Body of pancreas (tissue), 4 donors: ENCODE measurements at regions not wholly inside any gene's neighbourhood (a gene's known extent, or its start where the extent isn't known, plus 50 kb on each side); places are given as distances from the start of the nearest gene placed in this dataset.

Experiments
- POLR2A ChIP-seq, 3 donors: fragments of 450-650 bp; IDR thresholded peaks; one replicate each; pipeline ENCODE4 v1.6.1; 2016; ENCODE audit warnings: antibody characterized with exemption in 3 of 3, mild to moderate bottlenecking in 2 of 3
- TF ChIP-seq, protein P1 (sequence below), 7 experiments: fragments of 450-650 bp in 4 of 7; fragments of 200-600 bp in 3 of 7; sonication (generic) in 3 of 7; IDR thresholded peaks; one replicate each; pipeline ENCODE4 v1.5.1; 2016 to 2019; ENCODE audit warnings: antibody characterized with exemption in 7 of 7

DNA sequence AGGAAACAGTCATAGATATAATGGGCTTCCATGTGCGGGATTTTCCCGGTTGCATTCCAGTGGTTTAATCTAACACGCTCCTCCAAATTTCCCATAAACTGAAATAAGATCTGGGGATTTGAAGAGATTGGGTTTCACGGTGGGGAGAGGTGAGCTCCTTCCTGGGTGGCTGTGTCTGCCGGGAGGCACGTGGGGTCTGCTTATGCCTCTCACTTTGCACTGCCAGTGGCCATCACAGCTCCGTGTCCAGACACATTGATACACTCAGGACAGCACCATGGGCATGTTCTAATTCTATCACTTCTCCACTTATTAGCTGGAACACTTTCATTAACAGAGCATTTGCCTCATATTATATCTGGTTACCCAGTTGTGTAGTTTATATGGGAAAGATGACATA lies 73.4 kb downstream of the SOX1 start:
- TF ChIP-seq, protein P1, sequence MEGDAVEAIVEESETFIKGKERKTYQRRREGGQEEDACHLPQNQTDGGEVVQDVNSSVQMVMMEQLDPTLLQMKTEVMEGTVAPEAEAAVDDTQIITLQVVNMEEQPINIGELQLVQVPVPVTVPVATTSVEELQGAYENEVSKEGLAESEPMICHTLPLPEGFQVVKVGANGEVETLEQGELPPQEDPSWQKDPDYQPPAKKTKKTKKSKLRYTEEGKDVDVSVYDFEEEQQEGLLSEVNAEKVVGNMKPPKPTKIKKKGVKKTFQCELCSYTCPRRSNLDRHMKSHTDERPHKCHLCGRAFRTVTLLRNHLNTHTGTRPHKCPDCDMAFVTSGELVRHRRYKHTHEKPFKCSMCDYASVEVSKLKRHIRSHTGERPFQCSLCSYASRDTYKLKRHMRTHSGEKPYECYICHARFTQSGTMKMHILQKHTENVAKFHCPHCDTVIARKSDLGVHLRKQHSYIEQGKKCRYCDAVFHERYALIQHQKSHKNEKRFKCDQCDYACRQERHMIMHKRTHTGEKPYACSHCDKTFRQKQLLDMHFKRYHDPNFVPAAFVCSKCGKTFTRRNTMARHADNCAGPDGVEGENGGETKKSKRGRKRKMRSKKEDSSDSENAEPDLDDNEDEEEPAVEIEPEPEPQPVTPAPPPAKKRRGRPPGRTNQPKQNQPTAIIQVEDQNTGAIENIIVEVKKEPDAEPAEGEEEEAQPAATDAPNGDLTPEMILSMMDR (IDR thresholded peaks at IDR 0.05): no peak
- TF ChIP-seq POLR2A (IDR thresholded peaks at IDR 0.05): no peak
